Smooth muscle cell (in vitro differentiated cells): ENCODE measurements at regions not wholly inside any gene's neighbourhood (a gene's known extent, or its start where the extent isn't known, plus 50 kb on each side); places are given as distances from the start of the nearest gene placed in this dataset.

ENCODE experiments used
- DNase-seq: peaks from one replicate; lab custom pipeline; 2025; ENCODE audit not compliant: unreplicated experiment; lab: John Stamatoyannopoulos, UW
- H2AFZ ChIP-seq: fragments of 200-600 bp; sonication (generic); 2 replicates; pipeline ENCODE4 v1.6.0; 2016; ENCODE audit warnings: antibody characterized with exemption, low read depth, mild to moderate bottlenecking
- H3F3A ChIP-seq: fragments of 200-600 bp; sonication (generic); 2 replicates; pipeline ENCODE4 v1.6.0; 2017; ENCODE audit warnings: antibody characterized with exemption, low read depth
- H3K27ac ChIP-seq: fragments of 200-600 bp; sonication (generic); 2 replicates; pipeline ENCODE4 v1.5.1; 2016; ENCODE audit warnings: low read depth, mild to moderate bottlenecking
- H3K27me3 ChIP-seq: fragments of 200-600 bp; sonication (generic); 2 replicates; pipeline ENCODE4 v1.6.1; 2016; ENCODE audit warnings: low read depth, mild to moderate bottlenecking
- H3K36me3 ChIP-seq: fragments of 200-600 bp; sonication (generic); 2 replicates; pipeline ENCODE4 v1.5.1; 2016; ENCODE audit warnings: low read depth
- H3K4me1 ChIP-seq: fragments of 200-600 bp; sonication (generic); 2 replicates; pipeline ENCODE4 v1.5.1; 2016; ENCODE audit warnings: low read depth
- H3K4me2 ChIP-seq: fragments of 200-600 bp; sonication (generic); 2 replicates; pipeline ENCODE4 v1.6.0; 2016; ENCODE audit warnings: mild to moderate bottlenecking
- H3K4me3 ChIP-seq: fragments of 200-600 bp; sonication (generic); 2 replicates; pipeline ENCODE4 v1.5.1; 2016; ENCODE audit warnings: mild to moderate bottlenecking
- H3K79me2 ChIP-seq: fragments of 200-600 bp; sonication (generic); 2 replicates; pipeline ENCODE4 v1.6.0; 2016; ENCODE audit warnings: low read depth, mild to moderate bottlenecking
- H3K9ac ChIP-seq: fragments of 200-600 bp; sonication (generic); 2 replicates; pipeline ENCODE4 v1.6.0; 2016; ENCODE audit warnings: low read depth
- H3K9me3 ChIP-seq: fragments of 200-600 bp; sonication (generic); replicated peaks from 2 replicates; pipeline ENCODE4 v1.5.1; 2016; ENCODE audit warnings: low read depth
- H4K20me1 ChIP-seq: fragments of 200-600 bp; sonication (generic); 2 replicates; pipeline ENCODE4 v1.6.0; 2016; ENCODE audit warnings: low read depth
- CTCF ChIP-seq: fragments of 200-600 bp; sonication (generic); IDR thresholded peaks from 2 replicates; pipeline ENCODE4 v1.5.1; 2017; ENCODE audit warnings: borderline replicate concordance, mild to moderate bottlenecking, antibody characterized with exemption; ENCODE audit not compliant: insufficient read depth, poor library complexity, severe bottlenecking
- WGBS: methylation state at CpG from one replicate; pipeline ENCODE4 v1.1.7; 2016; ENCODE audit warnings: low lambda C conversion rate; 5-methylcytosine and 5-hydroxymethylcytosine counted together

- H3F3A ChIP-seq = no peaks in the 10 kb centered on the region
- no peak overlapping the region for H3K9ac ChIP-seq
- no peaks in the 10 kb centered on the region for H3K79me2 ChIP-seq
- TF ChIP-seq CTCF = no peak
- peaks cover 8% of the 10 kb centered on the region for H3K4me1 ChIP-seq
- no peaks in the 10 kb centered on the region for H3K27me3 ChIP-seq
- H3K36me3 ChIP-seq = no peaks in the 10 kb centered on the region
- H4K20me1 ChIP-seq = no peaks in the 10 kb centered on the region
- H3K27ac ChIP-seq = no peak overlapping the region
- no peak overlapping the region for H3K4me3 ChIP-seq
- H3K9me3 ChIP-seq = no peaks in the 10 kb centered on the region
- H2AFZ ChIP-seq = no peak overlapping the region
- DNase-seq = no peak
- H3K4me2 ChIP-seq = no peak overlapping the region
Measured at GRCh38 chr18:51251625-51252024, 54.1 kb upstream of the MEX3C start.

- H3K4me1 ChIP-seq = peaks cover 8% of the 10 kb centered on the region
- H3K27ac ChIP-seq = no peak overlapping the region
- TF ChIP-seq CTCF = no peak
- peaks cover 5% of the 10 kb centered on the region for H3F3A ChIP-seq
- H3K4me3 ChIP-seq = no peak overlapping the region
- H3K4me2 ChIP-seq = no peak overlapping the region
- no peaks in the 10 kb centered on the region for H3K9me3 ChIP-seq
- H4K20me1 ChIP-seq = no peaks in the 10 kb centered on the region
- no peak overlapping the region for H2AFZ ChIP-seq
- no peak for DNase-seq
- H3K9ac ChIP-seq = no peak overlapping the region
- no peaks in the 10 kb centered on the region for H3K27me3 ChIP-seq
- H3K36me3 ChIP-seq = no peaks in the 10 kb centered on the region
- WGBS = 80% methylated on average over 4 of the region's 4 CpGs
- H3K79me2 ChIP-seq = no peaks in the 10 kb centered on the region
Measured at GRCh38 chr18:51253476-51253875, 56.0 kb upstream of the MEX3C start.

- no peaks in the 10 kb centered on the region for H3K36me3 ChIP-seq
- WGBS = 31% methylated on average over 3 of the region's 3 CpGs
- H3K4me1 ChIP-seq = no peaks in the 10 kb centered on the region
- no peaks in the 10 kb centered on the region for H3K27me3 ChIP-seq
- no peak overlapping the region for H2AFZ ChIP-seq
- no peak for DNase-seq
- no peak overlapping the region for H3K9ac ChIP-seq
- H4K20me1 ChIP-seq = no peaks in the 10 kb centered on the region
- peaks cover 5% of the 10 kb centered on the region for H3F3A ChIP-seq
- H3K79me2 ChIP-seq = no peaks in the 10 kb centered on the region
- no peak overlapping the region for H3K4me2 ChIP-seq
- H3K4me3 ChIP-seq = no peak overlapping the region
- H3K27ac ChIP-seq = no peak overlapping the region
- TF ChIP-seq CTCF = no peak
- no peaks in the 10 kb centered on the region for H3K9me3 ChIP-seq
Measured at GRCh38 chr18:51255693-51256092, 58.2 kb upstream of the MEX3C start.

- Histone ChIP-seq H3K9ac (no peak overlapping the region), H3K9me3 (no peaks in the 10 kb centered on the region), H3K4me3 (no peak overlapping the region), H3K27me3 (no peaks in the 10 kb centered on the region), H4K20me1 (no peaks in the 10 kb centered on the region), H3K79me2 (no peaks in the 10 kb centered on the region), H3K27ac (no peak overlapping the region), H3K4me1 (no peaks in the 10 kb centered on the region), H3K36me3 (no peaks in the 10 kb centered on the region), H2AFZ (no peak overlapping the region), H3K4me2 (no peak overlapping the region), H3F3A (peaks cover 5% of the 10 kb centered on the region)
- TF ChIP-seq CTCF = no peak
- 25% methylated on average over 4 of the region's 4 CpGs for WGBS
- DNase-seq = no peak
Measured at GRCh38 chr18:51257150-51257549, 59.7 kb upstream of the MEX3C start.
